GM18498 (cell line): ENCODE measurements at regions not wholly inside any gene's neighbourhood (a gene's known extent, or its start where the extent isn't known, plus 50 kb on each side); places are given as distances from the start of the nearest gene placed in this dataset.
"Not testable (repeated sequence)": the region's sequence is repeated elsewhere in the genome, so short reads cannot be mapped to it uniquely, and the experiment has no call there.

Experiments
- ATAC-seq: cut with Tn5 transposase; IDR thresholded peaks from one replicate; pipeline ENCODE4 v1.9.1; 2021; ENCODE audit warnings: mild to moderate bottlenecking, moderate library complexity; ENCODE audit not compliant: unreplicated experiment

- ATAC-seq, result no peak
These were observed 193.7 kb downstream of the TTC39B start for GRCh38 chr9:15113288-15113687.

GRCh38 chr9:15111071-15111470 lies 195.9 kb downstream of the TTC39B start:
- no peak for ATAC-seq

GRCh38 chr9:15104826-15105420 lies 194.7 kb upstream of the FREM1 start:
- peak; percentile 97 for ATAC-seq

- no peak for ATAC-seq
These were observed 193.1 kb upstream of the FREM1 start for GRCh38 chr9:15103290-15103689.

- ATAC-seq, result no peak
These were observed 190.9 kb upstream of the FREM1 start for GRCh38 chr9:15101095-15101494.

GRCh38 chr9:15100571-15100970 lies 190.3 kb upstream of the FREM1 start:
- ATAC-seq, result no peak

GRCh38 chr9:15096972-15097371 lies 186.7 kb upstream of the FREM1 start:
- ATAC-seq, result no peak

GRCh38 chr9:15086778-15087324 lies 176.6 kb upstream of the FREM1 start:
- ATAC-seq, result no peak

GRCh38 chr9:15086156-15086763 lies 176.0 kb upstream of the FREM1 start:
- ATAC-seq, result no peak

GRCh38 chr9:15081021-15081753 lies 171.0 kb upstream of the FREM1 start:
- ATAC-seq, result no peak

- no peak for ATAC-seq
These were observed 170.2 kb upstream of the FREM1 start for GRCh38 chr9:15080401-15080800.

GRCh38 chr9:15079989-15080388 lies 169.8 kb upstream of the FREM1 start:
- ATAC-seq, result no peak

- no peak for ATAC-seq
These were observed 167.9 kb upstream of the FREM1 start for GRCh38 chr9:15077946-15078729.

GRCh38 chr9:15073620-15074019 lies 163.4 kb upstream of the FREM1 start:
- no peak for ATAC-seq

GRCh38 chr9:15070716-15071115 lies 160.5 kb upstream of the FREM1 start:
- ATAC-seq, result no peak

- ATAC-seq, result no peak
These were observed 158.9 kb upstream of the FREM1 start for GRCh38 chr9:15069106-15069505.

- ATAC-seq, result no peak
These were observed 158.0 kb upstream of the FREM1 start for GRCh38 chr9:15068261-15068660.

GRCh38 chr9:15059003-15059402 lies 148.8 kb upstream of the FREM1 start:
- no peak for ATAC-seq

- no peak for ATAC-seq
These were observed 148.0 kb upstream of the FREM1 start for GRCh38 chr9:15058236-15058635.

- ATAC-seq, result not testable (repeated sequence)
These were observed 145.1 kb upstream of the FREM1 start for GRCh38 chr9:15055284-15055683.

- no peak for ATAC-seq
These were observed 138.5 kb upstream of the FREM1 start for GRCh38 chr9:15048772-15049171.
